SK-N-SH (cell line): ENCODE measurements at regions not wholly inside any gene's neighbourhood (a gene's known extent, or its start where the extent isn't known, plus 50 kb on each side); places are given as distances from the start of the nearest gene placed in this dataset.

Source experiments
- CTCF ChIA-PET: fragments of 300-600, 350-600 bp; formaldehyde crosslinking; extraction: SDS; loops from one replicate; lab custom pipeline; 2021; lab: Yijun Ruan, JAX
- POLR2A ChIA-PET: fragments of 350-600 bp; sonication (Branson Sonifier 250); formaldehyde crosslinking; extraction: SDS; loops from one replicate; lab custom pipeline; 2020; ENCODE audit warnings: antibody characterized with exemption, inconsistent platforms; lab: Yijun Ruan, JAX
- DNase-seq: peaks from one replicate; pipeline ENCODE4 v3.0.0; 2012
- H2AFZ ChIP-seq: fragments of 200-600 bp; sonication (generic); 2 replicates; pipeline ENCODE4 v1.8.1; 2016; ENCODE audit warnings: antibody characterized with exemption, mild to moderate bottlenecking, low read depth
- H3F3A ChIP-seq: fragments of 200-600 bp; sonication (generic); replicated peaks from 2 replicates; pipeline ENCODE3; 2016; ENCODE audit warnings: antibody characterized with exemption, mild to moderate bottlenecking; ENCODE audit not compliant: insufficient read depth
- H3K27ac ChIP-seq, 2 experiments: fragments of 200-500 bp in 1 of 2; fragments of 200-600 bp in 1 of 2; sonication (Bioruptor generic) in 1 of 2; sonication (generic), shearing (Covaris generic) in 1 of 2; 2 replicates each; pipeline versions ENCODE4 v1.5.1 to v1.6.1; 2014 to 2016; ENCODE audit warnings: low read depth in 2 of 2, inconsistent platforms in 1 of 2, low read length in 1 of 2, mild to moderate bottlenecking in 1 of 2, mixed read lengths in 1 of 2
- H3K27me3 ChIP-seq: fragments of 200-600 bp; sonication (generic), shearing (Covaris generic); 2 replicates; pipeline ENCODE4 v1.6.1; 2016; ENCODE audit warnings: mixed run types; ENCODE audit not compliant: insufficient read depth
- H3K36me3 ChIP-seq, 2 experiments: fragments of 200-500 bp in 1 of 2; fragments of 200-600 bp in 1 of 2; sonication (Bioruptor generic) in 1 of 2; sonication (generic) in 1 of 2; replicated peaks in 1 of 2; 2 replicates each; pipeline versions ENCODE3 to v1.5.1; 2014 to 2016; ENCODE audit warnings: low read length in 1 of 2, mild to moderate bottlenecking in 1 of 2; ENCODE audit not compliant: insufficient read depth in 2 of 2, control insufficient read depth in 1 of 2
- H3K4me1 ChIP-seq, 2 experiments: fragments of 200-500 bp in 1 of 2; fragments of 200-600 bp in 1 of 2; sonication (Bioruptor generic) in 1 of 2; sonication (generic), shearing (Covaris generic) in 1 of 2; 2 replicates each; pipeline versions ENCODE4 v1.5.1 to v1.6.1; 2014 to 2016; ENCODE audit warnings: low read depth in 1 of 2, low read length in 1 of 2, mixed run types in 1 of 2; ENCODE audit not compliant: insufficient read depth in 2 of 2, control insufficient read depth in 1 of 2
- H3K4me2 ChIP-seq: fragments of 200-600 bp; sonication (generic), shearing (Covaris generic); 2 replicates; pipeline ENCODE4 v1.6.1; 2017; ENCODE audit warnings: mixed run types
- H3K4me3 ChIP-seq, 2 experiments: fragments of 200-500 bp in 1 of 2; fragments of 200-600 bp in 1 of 2; sonication (Bioruptor generic) in 1 of 2; sonication (generic), shearing (Covaris generic) in 1 of 2; 2 replicates each; pipeline versions ENCODE4 v1.5.1 to v1.8.1; 2014 to 2016; ENCODE audit warnings: low read depth in 2 of 2, inconsistent platforms in 1 of 2, low read length in 1 of 2, mild to moderate bottlenecking in 1 of 2, mixed read lengths in 1 of 2, moderate library complexity in 1 of 2
- H3K79me2 ChIP-seq: fragments of 200-600 bp; sonication (generic); 2 replicates; pipeline ENCODE4 v1.8.1; 2017; ENCODE audit warnings: mild to moderate bottlenecking; ENCODE audit not compliant: insufficient read depth
- H3K9ac ChIP-seq: fragments of 200-600 bp; sonication (generic); 2 replicates; pipeline ENCODE4 v1.6.1; 2017; ENCODE audit warnings: mixed run types
- H3K9me2 ChIP-seq: fragments of 200-600 bp; sonication (generic); 2 replicates; pipeline ENCODE4 v1.6.1; 2017; ENCODE audit warnings: mixed run types
- H3K9me3 ChIP-seq: fragments of 200-600 bp; sonication (generic); 2 replicates; pipeline ENCODE4 v1.6.1; 2017; ENCODE audit warnings: mixed run types, mild to moderate bottlenecking, moderate library complexity
- H4K20me1 ChIP-seq: fragments of 200-600 bp; sonication (generic); 2 replicates; pipeline ENCODE4 v1.6.1; 2017; ENCODE audit warnings: mild to moderate bottlenecking, mixed run types; ENCODE audit not compliant: insufficient read depth
- EP300 ChIP-seq, 2 experiments: IDR thresholded peaks; 2 replicates each; pipeline versions ENCODE4 v1.4.0 to v1.6.1; 2012; ENCODE audit warnings: borderline replicate concordance in 1 of 2, low read depth in 1 of 2, low read length in 1 of 2
- EZH2phosphoT487 ChIP-seq: fragments of 200-600 bp; sonication (generic); IDR thresholded peaks from 2 replicates; pipeline ENCODE4 v1.6.1; 2017; ENCODE audit warnings: low read depth, mixed run types, mild to moderate bottlenecking, antibody characterized with exemption, moderate library complexity, borderline replicate concordance
- FOSL2 ChIP-seq: IDR thresholded peaks from 2 replicates; pipeline ENCODE4 v1.4.0; 2012; ENCODE audit warnings: low read depth, mild to moderate bottlenecking, moderate library complexity, borderline replicate concordance
- FOXJ3 ChIP-seq: sonication (generic); formaldehyde crosslinking; IDR thresholded peaks from 2 replicates; pipeline ENCODE4 v1.5.1; 2020; ENCODE audit warnings: mild to moderate bottlenecking, missing genetic modification reagents
- FOXM1 ChIP-seq: IDR thresholded peaks from 2 replicates; pipeline ENCODE4 v1.4.0; 2012; ENCODE audit warnings: low read depth, mild to moderate bottlenecking
- GABPA ChIP-seq: IDR thresholded peaks from 2 replicates; pipeline ENCODE4 v1.4.0; 2012; ENCODE audit warnings: low read depth, mild to moderate bottlenecking
- JUND ChIP-seq: IDR thresholded peaks from 2 replicates; pipeline ENCODE4 v1.4.0; 2012
- MAX ChIP-seq: IDR thresholded peaks from 2 replicates; pipeline ENCODE4 v1.4.0; 2012; ENCODE audit warnings: low read depth
- MEF2A ChIP-seq: IDR thresholded peaks from 2 replicates; pipeline ENCODE4 v1.4.0; 2012; ENCODE audit warnings: low read depth, borderline replicate concordance
- NFIC ChIP-seq: IDR thresholded peaks from 2 replicates; pipeline ENCODE4 v1.4.0; 2012; ENCODE audit warnings: borderline replicate concordance
- NRF1 ChIP-seq: IDR thresholded peaks from 2 replicates; pipeline ENCODE4 v1.6.1; 2012; ENCODE audit warnings: low read depth, mild to moderate bottlenecking, low read length
- PBX3 ChIP-seq: IDR thresholded peaks from 2 replicates; pipeline ENCODE4; 2012
- RCOR1 ChIP-seq: fragments of 150-350 bp; IDR thresholded peaks from 2 replicates; pipeline ENCODE4 v1.6.1; 2017; ENCODE audit warnings: antibody characterized with exemption, low read length
- RFX5 ChIP-seq: IDR thresholded peaks from 2 replicates; pipeline ENCODE4 v1.6.1; 2012; ENCODE audit warnings: mild to moderate bottlenecking, improper control_type of control experiment, low read length
- RXRA ChIP-seq: IDR thresholded peaks from 2 replicates; pipeline ENCODE4 v1.4.0; 2012; ENCODE audit warnings: low read depth, mild to moderate bottlenecking, borderline replicate concordance
- SIN3A ChIP-seq: IDR thresholded peaks from 2 replicates; pipeline ENCODE4 v1.6.1; 2012; ENCODE audit warnings: low read depth, mild to moderate bottlenecking, low read length, moderate library complexity, borderline replicate concordance
- TAF1 ChIP-seq: IDR thresholded peaks from 2 replicates; pipeline ENCODE4 v1.6.1; 2012; ENCODE audit warnings: low read depth, mild to moderate bottlenecking, low read length, moderate library complexity, borderline replicate concordance
- USF2 ChIP-seq: fragments of 150-350 bp; IDR thresholded peaks from 2 replicates; pipeline ENCODE4 v1.6.1; 2017; ENCODE audit warnings: antibody characterized with exemption, low read length, low read depth, borderline replicate concordance
- ZBTB33 ChIP-seq: IDR thresholded peaks from 2 replicates; pipeline ENCODE4 v1.4.0; 2012; ENCODE audit warnings: low read depth, borderline replicate concordance
- WGBS: methylation state at CpG from one replicate; pipeline ENCODE4 v1.1.6; 2017; ENCODE audit warnings: low lambda C conversion rate; 5-methylcytosine and 5-hydroxymethylcytosine counted together

GRCh38 chr10:44478876-44479705, 94.2 kb upstream of the CXCL12 start:
- Histone ChIP-seq H3K9me3 (no peaks in the 10 kb centered on the region), H3K27me3 (0 out of 2 replicates have a peak, but pooled peaks cover 6% of the 10 kb centered on the region), H2AFZ (no peak overlapping the region), H3K4me3 (no peak overlapping the region), H4K20me1 (no peaks in the 10 kb centered on the region), H3K9ac (no peak overlapping the region), H3K36me3 (no peaks in the 10 kb centered on the region), H3K4me2 (no peak overlapping the region), H3F3A (no peaks in the 10 kb centered on the region), H3K9me2 (no peaks in the 10 kb centered on the region), H3K27ac (no peak overlapping the region), H3K79me2 (no peaks in the 10 kb centered on the region), H3K4me1 (no peaks in the 10 kb centered on the region)
- no peak for DNase-seq
- WGBS = 2% methylated on average over 8 of the region's 8 CpGs
- TF ChIP-seq USF2 = no peak
- TF ChIP-seq RFX5 = no peak
- no peak for TF ChIP-seq EP300 (IDR thresholded peaks at IDR 0.05; ENCODE audit: borderline replicate concordance in 1 of 2, low read depth in 1 of 2, low read length in 1 of 2)
- TF ChIP-seq RCOR1 = no peak
- TF ChIP-seq FOXJ3 = no peak
- no peak for TF ChIP-seq RXRA
- TF ChIP-seq GABPA = no peak
- TF ChIP-seq NFIC = no peak
- TF ChIP-seq ZBTB33 = no peak
- no peak for TF ChIP-seq MEF2A
- no peak for TF ChIP-seq NRF1
- no peak for TF ChIP-seq MAX
- TF ChIP-seq TAF1 = no peak
- no peak for TF ChIP-seq PBX3
- no peak for TF ChIP-seq JUND
- no peak for TF ChIP-seq EZH2phosphoT487
- no peak for TF ChIP-seq FOXM1
- no peak for TF ChIP-seq SIN3A
- no peak for TF ChIP-seq FOSL2
- CTCF ChIA-PET = no interaction called here
- POLR2A ChIA-PET = no interaction called here
